LNCAP (cell line): ENCODE measurements at regions not wholly inside any gene's neighbourhood (a gene's known extent, or its start where the extent isn't known, plus 50 kb on each side); places are given as distances from the start of the nearest gene placed in this dataset.

Experiments
- TF ChIP-seq, protein P1 (sequence below): fragments of 450-650 bp; IDR thresholded peaks from 2 replicates; pipeline ENCODE4 v1.5.1; 2017; ENCODE audit warnings: mild to moderate bottlenecking

DNA sequence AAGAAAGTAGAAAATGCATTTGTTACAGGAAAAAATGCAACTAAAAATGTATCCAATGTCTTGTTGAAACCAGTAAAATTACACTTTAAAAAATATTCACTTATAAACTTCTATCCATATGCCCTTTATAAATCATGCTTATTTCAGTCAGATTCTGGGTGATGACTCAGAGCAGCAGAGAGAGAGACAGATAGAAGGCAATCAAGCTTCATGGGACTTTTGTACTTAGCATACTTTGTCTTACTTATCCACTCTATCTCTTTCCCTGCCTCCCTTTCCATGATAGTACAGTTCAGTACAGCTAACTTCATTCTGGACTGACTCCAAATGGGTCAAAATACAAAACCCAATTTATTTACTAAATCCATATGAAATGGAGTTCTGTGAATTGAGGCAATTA lies 1438.2 kb downstream of the ZPLD1 start:
- TF ChIP-seq, protein P1, sequence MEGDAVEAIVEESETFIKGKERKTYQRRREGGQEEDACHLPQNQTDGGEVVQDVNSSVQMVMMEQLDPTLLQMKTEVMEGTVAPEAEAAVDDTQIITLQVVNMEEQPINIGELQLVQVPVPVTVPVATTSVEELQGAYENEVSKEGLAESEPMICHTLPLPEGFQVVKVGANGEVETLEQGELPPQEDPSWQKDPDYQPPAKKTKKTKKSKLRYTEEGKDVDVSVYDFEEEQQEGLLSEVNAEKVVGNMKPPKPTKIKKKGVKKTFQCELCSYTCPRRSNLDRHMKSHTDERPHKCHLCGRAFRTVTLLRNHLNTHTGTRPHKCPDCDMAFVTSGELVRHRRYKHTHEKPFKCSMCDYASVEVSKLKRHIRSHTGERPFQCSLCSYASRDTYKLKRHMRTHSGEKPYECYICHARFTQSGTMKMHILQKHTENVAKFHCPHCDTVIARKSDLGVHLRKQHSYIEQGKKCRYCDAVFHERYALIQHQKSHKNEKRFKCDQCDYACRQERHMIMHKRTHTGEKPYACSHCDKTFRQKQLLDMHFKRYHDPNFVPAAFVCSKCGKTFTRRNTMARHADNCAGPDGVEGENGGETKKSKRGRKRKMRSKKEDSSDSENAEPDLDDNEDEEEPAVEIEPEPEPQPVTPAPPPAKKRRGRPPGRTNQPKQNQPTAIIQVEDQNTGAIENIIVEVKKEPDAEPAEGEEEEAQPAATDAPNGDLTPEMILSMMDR, result no peak

DNA sequence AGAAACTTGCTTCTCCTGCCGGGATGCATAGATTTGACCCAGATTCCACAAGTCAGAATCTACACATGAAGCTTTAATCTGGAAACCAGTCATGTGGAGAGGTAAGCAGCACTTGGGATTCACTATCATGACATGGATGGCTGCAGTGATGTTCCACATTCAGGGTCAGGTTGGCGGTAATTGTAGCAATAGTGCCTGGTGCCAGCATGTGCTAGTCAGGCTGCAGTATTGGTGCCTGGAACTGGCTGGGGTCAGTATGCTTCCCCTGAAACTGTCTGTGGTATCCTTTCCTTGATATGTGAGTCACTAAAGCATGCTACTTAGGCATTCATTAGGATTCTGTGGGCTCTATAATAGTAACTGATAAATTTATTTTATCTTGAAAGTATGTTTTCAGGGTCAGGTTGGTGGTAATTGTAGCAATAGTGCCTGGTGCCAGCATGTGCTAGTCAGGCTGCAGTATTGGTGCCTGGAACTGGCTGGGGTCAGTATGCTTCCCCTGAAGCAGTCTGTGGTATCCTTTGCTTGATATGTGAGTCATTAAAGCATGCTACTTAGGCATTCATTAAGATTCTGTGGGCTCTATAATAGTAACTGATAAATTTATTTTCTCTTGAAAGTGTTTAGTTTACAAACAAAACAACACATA lies 1439.2 kb downstream of the ZPLD1 start:
- TF ChIP-seq, protein P1, result no peak

DNA sequence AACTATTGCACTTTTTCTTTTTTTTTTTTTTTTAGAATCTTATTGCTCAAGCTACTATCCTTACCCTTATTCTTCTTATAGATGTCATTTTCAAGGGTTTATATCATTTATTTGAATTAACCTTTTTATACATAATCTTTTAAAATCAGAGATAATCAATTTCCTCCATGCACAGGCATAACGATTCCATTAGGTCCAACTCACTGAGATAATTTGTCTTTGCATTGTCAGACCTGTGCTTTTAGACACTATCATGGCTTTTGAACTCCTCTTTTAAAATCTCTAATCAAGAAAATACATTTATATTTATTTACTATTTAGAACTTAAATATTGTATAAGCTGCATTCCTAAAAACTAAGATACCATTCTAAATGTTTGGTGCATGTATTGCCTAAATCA lies 1454.9 kb downstream of the ZPLD1 start:
- TF ChIP-seq, protein P1, result no peak

DNA sequence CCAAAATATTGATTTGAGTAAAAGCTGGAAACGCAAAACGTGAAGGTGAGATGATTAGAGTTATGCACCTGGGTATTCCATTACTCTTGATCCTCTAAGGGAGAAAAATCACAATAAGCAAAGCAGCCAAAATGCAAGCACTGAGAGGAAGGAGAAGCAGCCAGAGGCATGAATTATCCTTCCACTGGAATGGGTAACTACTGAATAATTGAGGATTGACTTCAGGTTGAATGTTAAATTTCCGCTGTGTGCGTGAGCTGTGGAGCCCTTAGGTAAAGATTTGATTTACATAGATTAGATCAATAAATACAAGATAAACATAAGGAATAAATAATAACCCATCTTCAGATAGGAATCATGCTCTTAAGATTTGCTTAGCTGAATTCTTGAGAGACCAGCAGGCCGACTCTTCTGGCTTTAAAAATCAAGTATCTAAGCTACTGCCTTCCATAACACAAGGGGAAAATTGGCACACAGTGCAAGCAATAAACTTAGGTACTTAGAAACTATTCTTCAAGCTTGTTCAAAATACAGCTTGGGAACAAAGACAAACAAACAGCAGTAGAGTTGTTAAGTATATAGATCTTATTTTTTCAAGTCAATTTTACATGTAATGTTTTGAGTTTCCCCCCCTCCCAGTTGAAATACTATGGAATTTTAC lies 1459.5 kb downstream of the ZPLD1 start:
- TF ChIP-seq, protein P1, result no peak

DNA sequence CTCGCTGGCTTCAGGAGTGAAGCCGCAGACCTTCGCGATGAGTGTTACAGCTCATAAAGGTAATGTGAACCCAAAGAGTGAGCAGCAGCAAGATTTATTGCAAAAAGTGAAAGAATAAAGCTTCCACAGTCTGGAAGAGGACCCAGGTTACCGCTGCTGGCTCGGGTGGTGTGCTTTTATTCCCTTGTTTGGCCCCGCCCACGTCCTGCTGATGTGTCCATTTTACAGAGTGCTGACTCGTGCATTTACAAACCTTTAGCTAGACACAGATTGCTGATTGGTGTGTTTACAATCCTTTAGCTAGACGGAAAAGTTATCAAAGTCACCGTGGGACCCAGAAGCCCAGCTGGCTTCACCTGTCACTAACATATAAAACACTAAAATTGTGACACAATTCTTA lies 1464.5 kb downstream of the ZPLD1 start:
- TF ChIP-seq, protein P1, result no peak

DNA sequence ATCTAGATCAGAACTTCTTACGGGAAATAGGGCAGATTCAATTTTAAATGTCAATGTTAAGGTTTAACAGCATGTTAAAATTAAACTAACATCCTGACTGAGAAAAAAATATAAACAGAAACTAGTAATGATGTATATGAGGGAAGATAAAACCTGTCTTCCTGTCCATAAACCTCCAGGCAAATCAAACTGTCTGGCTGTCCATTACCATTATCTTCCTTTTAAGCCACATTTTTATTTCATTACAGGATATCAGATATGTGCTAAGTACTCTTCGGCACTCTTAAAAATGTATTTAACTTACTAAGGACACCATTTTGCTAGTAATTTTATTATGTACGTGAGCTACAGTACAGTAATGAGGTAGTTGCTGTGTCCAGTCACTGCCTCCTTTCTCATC lies 1461.7 kb upstream of the ALCAM start:
- TF ChIP-seq, protein P1, result no peak

DNA sequence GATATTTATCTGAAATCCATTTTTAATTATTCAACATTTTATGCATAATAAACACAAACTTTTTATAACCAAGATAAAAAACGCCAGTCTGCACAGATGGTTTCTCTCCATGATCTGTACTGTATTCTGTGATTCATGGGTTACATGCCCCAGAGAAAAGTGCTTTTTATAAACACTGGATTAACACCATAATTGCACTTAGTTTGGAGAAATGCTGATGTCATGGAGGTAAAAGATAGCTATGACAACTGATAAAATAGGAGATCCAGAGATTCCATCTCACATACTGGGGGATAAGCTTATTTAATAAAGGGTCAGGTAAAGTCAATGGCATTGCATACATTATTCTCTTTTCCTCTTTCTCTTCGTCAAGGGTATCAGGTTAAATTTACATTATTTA lies 1460.4 kb upstream of the ALCAM start:
- TF ChIP-seq, protein P1, result no peak
